HFFc6 (cell line): ENCODE measurements at regions not wholly inside any gene's neighbourhood (a gene's known extent, or its start where the extent isn't known, plus 50 kb on each side); places are given as distances from the start of the nearest gene placed in this dataset.

Source experiments
- DNase-seq: peaks from one replicate; pipeline ENCODE4 v3.0.0-alpha.2; 2018
- H3K27ac Mint-ChIP-seq: 2 replicates; pipeline ENCODE4 v1.8.0; 2020; ENCODE audit warnings: mild to moderate bottlenecking, mixed read lengths
- H3K27me3 Mint-ChIP-seq: 2 replicates; pipeline ENCODE4 v1.8.0; 2021; ENCODE audit warnings: mild to moderate bottlenecking, moderate library complexity, mixed read lengths; ENCODE audit not compliant: insufficient read depth
- H3K36me3 Mint-ChIP-seq: 2 replicates; pipeline ENCODE4 v1.8.0; 2021; ENCODE audit warnings: low read depth, mixed read lengths
- H3K4me1 Mint-ChIP-seq: 2 replicates; pipeline ENCODE4 v1.8.0; 2020; ENCODE audit warnings: low read depth, mixed read lengths
- H3K4me3 Mint-ChIP-seq: 2 replicates; pipeline ENCODE4 v1.8.0; 2020; ENCODE audit warnings: mild to moderate bottlenecking, moderate library complexity, mixed read lengths
- H3K9me3 Mint-ChIP-seq: 2 replicates; pipeline ENCODE4 v1.8.0; 2020; ENCODE audit warnings: mild to moderate bottlenecking, mixed read lengths
- CTCF ChIP-seq: fragments of 200-600 bp; sonication (generic); IDR thresholded peaks from 2 replicates; pipeline ENCODE4 v1.5.0; 2021; ENCODE audit warnings: antibody characterized with exemption, mild to moderate bottlenecking

- H3K27me3 Mint-ChIP-seq = no peaks in the 10 kb centered on the region; the same call in none of the 2 replicates
- no peak for TF ChIP-seq CTCF
- DNase-seq = no peak
- no peaks in the 10 kb centered on the region for H3K36me3 Mint-ChIP-seq
- peaks cover 39% of the 10 kb centered on the region for H3K4me1 Mint-ChIP-seq
- peak overlapping the region; percentile 78 for H3K4me3 Mint-ChIP-seq
- no peaks in the 10 kb centered on the region for H3K9me3 Mint-ChIP-seq
- H3K27ac Mint-ChIP-seq = peak overlapping the region; percentile 78
Observed at GRCh38 chr2:37872192-37872750, 52.8 kb upstream of the RMDN2 start.

GRCh38 chr2:37873229-37873628 is 51.9 kb upstream of the RMDN2 start:
- Mint-ChIP-seq H3K36me3 (no peaks in the 10 kb centered on the region), H3K27me3 (no peaks in the 10 kb centered on the region; the same call in none of the 2 replicates), H3K27ac (no peak overlapping the region; the same call in 1 of the 2 replicates), H3K4me1 (peaks cover 41% of the 10 kb centered on the region), H3K4me3 (no peak overlapping the region), H3K9me3 (no peaks in the 10 kb centered on the region)
- no peak for TF ChIP-seq CTCF
- no peak for DNase-seq

GRCh38 chr2:37873749-37874330 is 51.2 kb upstream of the RMDN2 start:
- DNase-seq = no peak
- Mint-ChIP-seq H3K4me3 (no peak overlapping the region), H3K4me1 (peaks cover 41% of the 10 kb centered on the region), H3K27me3 (no peaks in the 10 kb centered on the region; the same call in none of the 2 replicates), H3K9me3 (no peaks in the 10 kb centered on the region), H3K36me3 (no peaks in the 10 kb centered on the region), H3K27ac (no peak overlapping the region)
- no peak for TF ChIP-seq CTCF

GRCh38 chr2:37874470-37874869 is 50.6 kb upstream of the RMDN2 start:
- TF ChIP-seq CTCF = no peak
- H3K4me1 Mint-ChIP-seq = peaks cover 41% of the 10 kb centered on the region
- H3K27me3 Mint-ChIP-seq = no peaks in the 10 kb centered on the region; the same call in none of the 2 replicates
- no peak overlapping the region for H3K4me3 Mint-ChIP-seq
- no peaks in the 10 kb centered on the region for H3K36me3 Mint-ChIP-seq
- H3K9me3 Mint-ChIP-seq = no peaks in the 10 kb centered on the region
- DNase-seq = no peak
- no peak overlapping the region for H3K27ac Mint-ChIP-seq
